ENCODE measurements at regions not wholly inside any gene's neighbourhood (a gene's known extent, or its start where the extent isn't known, plus 50 kb on each side); places are given as distances from the start of the nearest gene placed in this dataset.
"Not testable (repeated sequence)": the region's sequence is repeated elsewhere in the genome, so short reads cannot be mapped to it uniquely, and the experiment has no call there.

DNA sequence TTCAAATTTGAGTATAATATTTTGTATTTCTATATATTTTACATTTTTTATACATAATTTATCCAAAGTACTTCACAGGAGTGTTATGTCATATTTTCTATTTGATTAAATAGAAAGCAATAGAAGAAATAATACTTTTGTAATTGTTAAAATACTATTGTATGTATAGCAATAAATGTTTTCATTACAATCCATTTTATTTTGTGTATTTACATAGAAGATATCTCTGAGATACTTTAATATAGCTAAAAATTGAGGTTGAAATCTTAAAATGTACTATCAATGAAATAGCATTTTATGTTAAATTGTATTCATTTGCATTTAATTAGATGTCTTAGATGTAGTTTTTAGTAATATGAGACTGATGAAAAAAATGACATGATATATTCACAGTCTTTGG lies 1109.6 kb upstream of the MIR17HG start:
- DNase-seq (ENCODE audit: low read depth in 4 of 4, low spot score in 2 of 4) = no peak

DNA sequence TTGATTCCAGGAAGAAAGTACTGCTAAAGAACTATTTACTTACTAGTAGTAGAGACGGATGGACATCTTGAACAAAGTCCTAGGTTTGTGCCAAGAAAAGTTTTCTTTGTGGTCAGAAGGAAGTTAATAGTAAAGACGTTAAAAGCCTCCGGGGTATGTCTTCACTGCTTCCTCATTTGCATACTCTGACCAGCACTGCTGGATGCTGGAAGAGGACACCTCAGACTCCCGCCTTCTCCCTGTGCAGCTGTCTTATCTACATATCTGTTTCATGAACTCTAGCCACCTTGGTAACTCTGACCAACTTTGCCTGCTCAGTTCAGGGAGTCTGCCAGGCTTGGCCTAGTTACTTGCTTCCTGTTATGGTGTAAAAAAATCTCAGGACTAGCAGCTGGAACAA lies 1109.1 kb upstream of the MIR17HG start:
- no peak for DNase-seq (ENCODE audit: low read depth in 4 of 4, low spot score in 2 of 4)

DNA sequence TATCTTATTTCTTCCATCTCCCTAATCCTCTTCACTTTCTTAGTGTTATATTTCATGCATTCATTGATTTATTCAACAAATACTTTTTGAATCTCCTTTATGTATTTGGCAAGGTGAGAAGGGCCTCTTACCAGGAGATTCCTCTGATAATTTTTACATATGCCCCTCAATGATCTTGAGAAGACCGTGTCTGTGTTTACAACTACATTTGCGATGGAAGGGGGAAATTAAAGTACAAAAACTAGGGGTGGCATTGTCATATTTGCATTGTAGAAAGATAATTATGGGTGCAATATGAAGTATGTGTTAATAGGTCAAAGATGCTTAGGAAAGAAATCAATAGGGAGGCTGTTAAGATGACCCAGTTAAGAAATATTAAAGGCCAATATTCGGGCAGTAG lies 1108.4 kb upstream of the MIR17HG start:
- DNase-seq (ENCODE audit: low read depth in 4 of 4, low spot score in 2 of 4) = no peak

DNA sequence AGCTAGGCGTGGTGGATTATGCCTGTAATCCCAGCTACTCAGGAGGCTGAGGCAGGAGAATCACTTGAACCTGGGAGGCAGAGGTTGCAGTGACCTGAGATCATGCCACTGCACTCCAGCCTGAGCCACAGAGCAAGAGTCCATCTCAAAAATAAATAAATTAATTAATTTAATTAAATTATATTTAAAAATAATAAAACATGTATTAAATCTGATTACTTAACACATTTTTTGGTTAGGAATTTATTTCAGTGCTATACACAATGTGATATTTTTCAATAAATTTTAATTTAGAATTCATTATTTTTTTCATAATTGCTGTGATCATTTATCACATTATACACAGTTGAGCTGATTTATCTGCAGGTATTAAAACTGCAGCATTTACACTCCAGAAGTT lies 1101.5 kb upstream of the MIR17HG start:
- no peak for DNase-seq (ENCODE audit: low read depth in 4 of 4, low spot score in 2 of 4)

DNA sequence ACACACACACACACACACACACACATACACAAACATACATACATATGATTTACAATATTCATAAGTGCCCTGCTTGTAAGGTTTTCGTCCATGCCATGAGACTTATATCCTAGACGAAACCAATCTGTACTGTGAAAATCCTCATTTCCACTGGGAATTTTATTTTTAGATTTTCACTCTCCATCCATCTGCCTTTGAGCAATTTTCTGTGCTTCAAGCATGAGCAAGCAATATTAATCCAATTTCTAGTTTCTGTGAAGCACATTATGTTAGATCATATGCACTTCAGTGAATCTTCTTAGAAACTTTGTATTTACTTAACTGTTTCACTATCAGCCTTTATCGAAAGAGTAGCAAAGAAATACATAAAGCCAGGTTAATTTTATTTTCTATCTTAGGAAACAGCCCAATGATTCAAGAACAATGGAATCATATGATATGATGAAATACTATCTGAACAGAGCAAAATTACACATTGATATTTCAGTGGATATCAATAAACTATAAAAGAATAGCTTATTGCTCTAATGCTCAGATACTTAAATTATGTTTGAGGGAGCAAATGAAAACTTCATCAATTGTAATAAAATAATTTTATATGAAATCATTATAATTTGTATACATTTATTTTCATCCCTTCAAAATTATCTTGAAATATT lies 1100.7 kb upstream of the MIR17HG start:
- DNase-seq (ENCODE audit: low read depth in 4 of 4, low spot score in 2 of 4) = no peak

DNA sequence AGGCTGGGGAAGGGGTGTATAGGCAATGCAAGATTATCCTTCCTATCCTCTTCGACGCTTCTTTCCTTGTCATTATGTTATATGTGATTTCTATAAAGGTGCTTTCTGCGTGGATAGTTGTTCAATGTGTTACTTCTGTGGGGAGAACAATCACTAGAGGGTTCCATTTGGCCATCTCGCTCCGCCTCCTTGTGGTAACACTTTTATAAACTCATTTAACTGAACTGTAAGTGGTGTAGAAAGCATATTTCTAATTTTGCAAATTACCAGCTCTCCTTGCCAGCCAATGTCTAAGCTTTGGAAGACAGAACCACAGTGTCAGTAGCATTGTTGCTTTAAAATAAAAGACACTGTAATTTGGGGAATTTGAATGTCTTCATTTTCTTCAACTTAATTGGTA lies 1093.7 kb upstream of the MIR17HG start:
- no peak for DNase-seq (ENCODE audit: low read depth in 4 of 4, low spot score in 2 of 4)

DNA sequence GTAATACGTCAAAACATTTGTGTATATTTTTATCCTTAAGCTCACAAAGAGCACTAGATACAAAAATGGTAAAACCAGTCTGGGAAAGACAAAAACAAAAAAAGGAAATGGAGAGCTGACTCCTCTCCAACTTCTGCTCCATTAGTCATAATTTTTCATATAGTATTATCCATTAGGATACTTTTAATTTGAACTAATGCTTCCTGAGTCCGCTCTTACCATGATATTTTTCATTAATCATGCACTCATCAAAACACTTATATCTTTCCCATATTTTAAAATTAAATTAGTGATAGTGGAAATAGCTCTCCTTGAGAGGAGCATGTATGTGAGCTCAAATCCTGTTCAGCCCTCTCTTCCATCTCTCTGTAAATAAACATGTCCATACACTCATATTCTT lies 1093.0 kb upstream of the MIR17HG start:
- no peak for DNase-seq (ENCODE audit: low read depth in 4 of 4, low spot score in 2 of 4)

DNA sequence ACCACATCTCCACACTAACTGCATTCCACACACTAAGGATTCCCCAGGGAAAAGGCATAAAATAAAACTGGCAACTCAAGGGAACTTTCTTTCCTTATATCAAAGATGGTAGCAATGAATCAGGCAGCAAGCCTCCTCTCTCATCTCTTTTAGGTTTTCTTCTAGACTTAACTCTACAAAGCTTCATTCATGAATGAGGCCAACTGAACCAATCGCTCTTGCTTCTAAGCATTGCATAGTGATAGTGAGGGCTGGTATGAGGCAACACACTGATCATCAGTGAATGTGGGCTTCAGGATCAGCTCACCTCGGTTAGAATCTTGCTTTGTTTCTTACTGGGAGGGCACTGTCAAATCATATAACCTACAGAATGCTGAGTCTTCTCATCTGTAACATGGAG lies 1090.7 kb upstream of the MIR17HG start:
- no peak for DNase-seq (ENCODE audit: low read depth in 4 of 4, low spot score in 2 of 4)

DNA sequence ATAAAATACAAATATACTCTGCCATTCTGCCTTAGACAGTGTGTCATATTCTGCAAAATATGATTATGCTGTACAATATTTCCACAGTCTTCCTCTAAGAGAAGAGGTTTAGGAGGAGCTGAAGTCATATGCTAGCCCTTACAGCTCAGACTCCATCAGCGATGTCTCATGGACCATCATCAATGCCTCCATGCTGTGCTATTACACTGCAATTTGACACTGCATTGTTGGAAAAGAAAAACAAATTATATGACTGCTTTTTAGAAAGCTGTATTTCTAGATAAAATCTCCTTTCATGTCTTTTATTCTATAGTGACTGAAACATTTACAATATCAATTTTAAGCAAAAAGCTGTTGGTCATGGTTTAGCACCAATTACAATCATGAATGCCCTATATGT lies 1089.4 kb upstream of the MIR17HG start:
- DNase-seq (ENCODE audit: low read depth in 4 of 4, low spot score in 2 of 4) = no peak

DNA sequence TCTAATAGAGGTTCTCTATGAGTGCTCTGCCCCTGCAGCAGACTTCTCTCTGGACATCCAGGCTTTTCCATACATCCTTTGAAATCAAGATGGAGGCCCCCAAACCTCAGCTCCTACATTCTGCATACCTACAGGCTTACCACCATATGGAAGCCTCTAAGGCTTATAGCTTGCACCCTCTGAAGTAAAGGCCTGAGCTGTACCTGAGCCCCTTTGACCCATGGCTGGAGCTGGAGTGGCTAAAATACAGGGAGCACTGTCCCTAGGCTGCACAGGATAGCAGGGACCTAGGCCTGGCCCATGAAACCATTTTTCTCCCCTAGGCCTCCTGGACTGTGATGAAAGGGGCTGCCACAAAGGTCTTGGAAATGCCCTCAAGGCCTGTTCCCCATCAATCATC lies 1086.1 kb upstream of the MIR17HG start:
- no peak for DNase-seq (ENCODE audit: low read depth in 4 of 4, low spot score in 2 of 4)

DNA sequence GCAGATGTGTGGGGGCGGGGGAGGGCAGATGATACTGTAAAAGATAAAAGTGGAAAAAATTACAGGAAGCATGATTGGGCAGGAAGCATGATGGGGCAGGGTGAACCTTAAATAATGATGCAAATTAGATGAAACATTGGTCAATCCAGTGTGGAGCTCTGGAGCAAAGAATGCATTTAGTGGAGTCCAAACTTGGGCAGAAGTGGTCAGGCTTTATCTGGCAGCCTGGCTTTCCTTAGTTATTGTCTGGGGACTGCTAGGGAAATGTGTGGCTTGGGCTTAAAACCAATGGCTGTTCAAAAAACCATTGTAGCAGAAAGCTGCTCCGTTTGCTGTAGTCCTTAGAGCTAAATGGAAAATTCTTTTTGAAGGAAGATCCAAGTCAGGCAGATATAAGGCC lies 1077.3 kb upstream of the MIR17HG start:
- DNase-seq (ENCODE audit: low read depth in 4 of 4, low spot score in 2 of 4) = no peak

DNA sequence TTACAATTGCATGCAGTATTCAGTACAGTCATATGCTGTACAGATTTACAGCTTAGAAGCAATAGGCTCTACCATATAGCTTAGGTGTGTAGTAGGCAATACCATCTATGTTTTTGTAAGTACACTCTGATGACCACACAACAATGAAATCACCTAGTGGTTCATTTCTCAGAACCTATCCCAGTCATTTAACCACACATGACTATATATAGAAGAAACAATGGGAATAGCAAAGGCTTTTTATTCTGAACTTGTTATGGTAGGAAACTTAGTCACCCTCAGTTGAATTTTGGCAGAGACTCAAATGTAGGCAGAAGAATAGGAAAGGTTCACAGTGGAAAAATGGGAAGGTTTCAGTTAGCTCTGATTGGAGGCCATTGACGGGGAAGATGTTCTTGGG lies 1075.1 kb upstream of the MIR17HG start:
- DNase-seq (ENCODE audit: low read depth in 4 of 4, low spot score in 2 of 4) = no peak

DNA sequence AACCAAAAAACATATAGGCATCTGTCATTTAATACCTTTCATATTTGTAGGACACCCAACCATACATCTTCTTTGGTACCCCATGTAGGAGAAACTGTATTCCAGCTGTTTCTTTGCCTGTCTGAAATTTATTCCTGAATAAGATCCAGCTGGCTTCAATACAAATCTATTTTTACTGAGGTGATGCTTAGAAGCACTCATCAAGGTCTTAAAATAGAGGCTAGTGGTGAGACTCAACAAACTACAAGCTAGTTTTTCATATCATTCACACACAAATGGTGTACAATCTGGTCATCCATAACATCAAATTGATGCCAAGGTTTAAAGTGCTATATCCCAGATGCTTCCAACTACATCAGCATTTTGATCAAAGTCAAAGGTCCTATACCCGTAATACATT lies 1071.3 kb upstream of the MIR17HG start:
- DNase-seq (ENCODE audit: low read depth in 4 of 4, low spot score in 2 of 4) = no peak

DNA sequence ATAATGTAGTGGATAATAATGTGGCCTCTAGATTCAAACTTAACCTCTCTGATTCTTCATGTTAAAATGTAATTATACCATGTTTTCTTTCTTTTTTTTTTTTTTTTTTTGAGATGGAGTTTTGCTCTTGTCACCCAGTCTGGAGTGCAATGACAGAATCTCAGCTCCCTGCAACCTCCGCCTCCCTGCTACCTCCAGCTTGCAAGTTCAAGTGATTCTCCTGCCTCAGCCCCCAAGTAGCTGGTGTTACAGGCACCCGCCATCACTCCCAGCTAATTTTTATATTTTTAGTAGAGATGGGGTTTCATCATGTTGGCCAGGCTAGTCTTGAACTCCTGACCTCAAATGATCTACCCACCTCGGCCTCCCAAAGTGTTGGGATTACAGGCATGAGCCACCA lies 1069.3 kb upstream of the MIR17HG start:
- DNase-seq (ENCODE audit: low read depth in 4 of 4, low spot score in 2 of 4) = not testable (repeated sequence)

DNA sequence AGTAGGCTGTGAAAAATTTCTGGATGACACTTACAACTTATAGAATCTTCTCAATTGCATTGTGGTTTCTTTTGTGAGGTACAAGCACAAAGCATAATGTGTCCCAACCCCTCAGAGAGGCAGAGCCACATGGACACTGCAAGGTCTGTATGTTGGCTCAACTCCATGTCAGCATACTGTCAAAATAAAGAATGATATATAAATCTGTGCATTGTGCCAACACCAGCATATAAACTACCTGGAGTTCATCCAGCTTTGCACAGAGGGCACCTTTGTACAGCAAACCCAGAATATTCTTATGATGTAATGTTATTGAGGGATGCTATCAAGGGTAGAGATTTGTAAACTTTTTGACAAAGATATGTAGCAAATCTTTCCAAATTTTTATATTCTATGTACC lies 1065.8 kb upstream of the MIR17HG start:
- DNase-seq (ENCODE audit: low read depth in 4 of 4, low spot score in 2 of 4) = no peak

DNA sequence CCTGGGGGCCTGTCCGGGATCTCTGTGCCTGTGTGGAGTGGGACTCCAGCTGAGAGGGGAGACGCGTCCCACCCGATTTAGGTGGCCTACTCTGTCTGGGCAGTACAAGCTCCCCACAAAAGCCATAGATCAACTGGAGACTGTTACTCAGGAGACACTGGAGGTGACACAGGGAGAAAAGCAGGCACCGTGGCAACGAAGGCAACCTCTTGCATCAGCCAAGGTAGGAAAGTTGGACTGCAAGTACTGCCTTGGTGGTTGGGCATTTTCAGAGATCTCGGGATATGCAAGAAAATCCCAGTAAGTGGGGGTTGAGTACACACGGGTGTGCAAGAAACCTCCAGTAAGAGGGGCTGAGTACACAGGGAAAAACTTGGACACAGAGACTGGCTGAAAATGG lies 1060.0 kb upstream of the MIR17HG start:
- no peak for DNase-seq (ENCODE audit: low read depth in 4 of 4, low spot score in 2 of 4)

DNA sequence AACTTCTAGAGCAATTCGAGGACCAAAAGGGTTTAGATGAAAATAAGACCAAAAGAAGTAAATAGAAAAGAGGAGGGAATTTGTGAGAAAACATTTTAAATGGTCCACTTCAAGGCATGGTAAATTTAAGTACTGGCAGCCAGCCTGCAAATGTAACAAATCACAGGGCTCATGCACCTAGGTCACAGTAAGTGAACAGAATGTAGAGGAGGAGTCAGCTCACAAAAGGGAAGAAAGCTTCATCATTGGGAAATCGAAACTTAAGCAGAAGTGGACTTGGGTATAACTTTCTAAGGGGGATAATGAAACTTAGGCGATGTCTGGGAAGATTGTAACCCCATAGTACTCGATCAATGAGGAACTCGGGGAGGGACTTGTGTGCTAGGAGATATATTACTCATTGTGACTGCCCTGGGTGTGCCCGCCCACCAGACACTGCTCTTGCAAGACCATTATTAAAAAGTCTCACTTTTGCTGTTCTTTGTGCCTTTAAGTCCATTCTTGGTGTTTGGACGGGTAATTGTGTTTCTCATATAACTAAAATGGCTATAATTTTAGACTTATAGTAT lies 1053.6 kb upstream of the MIR17HG start:
- DNase-seq (ENCODE audit: low read depth in 4 of 4, low spot score in 2 of 4) = no peak

DNA sequence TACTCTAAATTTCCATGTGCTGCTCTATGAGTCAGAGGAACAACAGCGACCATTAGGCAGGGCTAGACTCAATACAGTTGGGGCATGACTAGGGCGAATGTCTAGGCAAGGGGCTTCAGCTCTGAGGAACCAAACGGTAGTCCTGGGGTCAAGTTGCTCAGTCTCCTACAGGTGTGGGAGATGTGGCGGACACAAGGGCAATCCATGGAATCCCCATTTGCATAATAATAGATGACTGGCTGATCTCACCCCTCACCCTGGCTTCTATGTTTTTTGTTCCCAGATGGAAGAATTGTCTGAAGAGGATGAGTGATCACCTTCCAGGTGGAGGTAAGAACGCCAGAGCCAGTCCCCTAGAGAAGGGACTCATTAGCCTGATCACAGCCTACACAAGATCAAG lies 1048.2 kb upstream of the MIR17HG start:
- DNase-seq (ENCODE audit: low read depth in 4 of 4, low spot score in 2 of 4) = no peak

DNA sequence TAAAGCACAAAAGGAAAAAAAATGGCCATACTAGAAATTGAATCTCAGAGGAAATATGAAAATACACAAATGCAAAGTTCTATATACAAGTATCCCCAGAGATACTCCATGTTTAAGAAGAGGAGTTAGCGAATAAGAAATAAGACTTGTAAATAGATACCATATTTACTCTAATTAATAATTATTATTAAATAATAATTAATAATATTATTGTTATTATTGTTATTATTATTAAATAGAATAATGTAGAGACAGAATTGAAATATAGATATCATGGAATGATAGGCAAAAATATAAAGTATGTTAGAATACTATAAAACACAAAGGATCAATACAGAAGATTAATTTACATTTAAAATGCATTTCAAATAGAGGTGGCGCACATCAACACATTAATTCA lies 1047.5 kb upstream of the MIR17HG start:
- no peak for DNase-seq (ENCODE audit: low read depth in 4 of 4, low spot score in 2 of 4)

DNA sequence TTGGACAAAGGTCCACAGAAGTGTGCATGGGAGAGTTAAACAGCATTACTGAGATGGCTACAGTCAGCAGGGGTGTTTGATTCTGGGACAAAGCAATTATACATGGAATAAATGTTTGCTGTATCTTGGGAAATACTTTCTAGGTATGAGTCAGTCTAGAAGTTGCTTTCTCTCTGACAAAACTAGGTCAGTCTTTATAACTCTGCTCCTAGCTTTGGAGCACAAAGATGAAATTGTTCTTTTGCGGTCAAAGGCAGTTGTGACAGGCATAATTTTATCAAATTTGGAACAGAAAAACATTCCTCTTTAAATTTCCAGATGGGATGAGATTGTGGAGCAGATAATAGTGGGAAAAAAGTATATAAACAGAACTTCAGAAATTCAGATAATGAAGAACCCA lies 1045.4 kb upstream of the MIR17HG start:
- no peak for DNase-seq (ENCODE audit: low read depth in 4 of 4, low spot score in 2 of 4)

DNA sequence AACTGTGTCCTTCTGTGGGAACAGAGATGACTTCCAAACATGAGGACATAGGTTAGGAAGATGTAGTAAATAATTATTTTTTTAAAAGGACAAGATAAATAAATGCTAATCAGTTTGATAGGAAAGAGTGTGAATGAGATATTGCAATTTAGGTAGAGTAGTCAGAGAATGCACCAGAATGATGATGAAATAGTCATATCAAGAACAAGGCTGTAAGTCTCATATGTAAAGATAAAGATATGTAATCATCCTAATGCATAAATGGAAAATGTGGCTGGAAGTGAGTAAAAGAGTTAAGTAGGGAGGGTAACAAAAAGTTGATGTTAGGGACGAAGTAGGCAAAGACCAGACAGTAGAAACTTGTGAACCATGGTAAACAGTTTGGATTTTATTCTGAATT lies 1041.7 kb upstream of the MIR17HG start:
- DNase-seq (ENCODE audit: low read depth in 4 of 4, low spot score in 2 of 4) = no peak

DNA sequence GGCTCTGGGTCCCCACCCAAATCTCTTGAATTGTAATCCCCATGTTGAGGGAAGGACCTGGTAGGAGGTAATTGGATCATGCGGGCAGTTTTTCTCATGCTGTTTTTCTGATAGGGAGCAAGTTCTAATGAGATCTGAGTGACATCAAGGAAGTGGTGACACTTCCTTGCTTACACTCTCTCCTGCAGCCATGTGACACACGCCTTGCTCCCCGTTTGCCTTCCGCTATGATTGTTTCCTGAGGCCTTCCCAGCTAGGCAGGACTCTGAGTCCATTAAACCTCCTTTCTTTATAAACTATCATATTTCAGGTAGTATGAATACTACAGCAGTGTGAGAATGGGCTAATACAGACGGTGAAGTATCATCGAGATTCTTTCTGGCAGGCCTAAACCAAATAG lies 1040.4 kb upstream of the MIR17HG start:
- no peak for DNase-seq (ENCODE audit: low read depth in 4 of 4, low spot score in 2 of 4)

DNA sequence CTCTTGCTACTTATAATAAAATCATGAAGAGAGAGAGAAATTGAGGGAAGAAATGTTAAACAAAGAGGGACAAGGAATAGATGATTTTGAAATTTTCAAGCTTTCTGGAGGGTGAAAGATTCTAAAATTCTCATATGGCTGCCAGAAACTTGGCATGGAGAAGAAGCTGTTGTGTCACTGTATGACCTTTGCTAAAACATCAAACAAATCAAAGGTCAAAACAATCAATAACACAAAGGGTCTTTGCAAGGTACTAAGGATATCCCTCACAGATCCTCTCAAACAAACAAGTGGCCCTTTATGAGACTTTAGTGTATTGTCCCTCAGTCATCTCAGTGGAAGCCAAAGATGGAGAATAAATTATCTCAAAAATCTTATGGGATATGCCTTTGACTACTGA lies 1039.2 kb upstream of the MIR17HG start:
- DNase-seq (ENCODE audit: low read depth in 4 of 4, low spot score in 2 of 4) = no peak

Data from left renal cortex interstitium (tissue), 4 donors.